ENCODE measurements at regions not wholly inside any gene's neighbourhood (a gene's known extent, or its start where the extent isn't known, plus 50 kb on each side); places are given as distances from the start of the nearest gene placed in this dataset.
A peak's percentile ranks its signal among the peaks of the same experiment; 100 is the strongest.
"Not testable (repeated sequence)": the region's sequence is repeated elsewhere in the genome, so short reads cannot be mapped to it uniquely, and the experiment has no call there.

- no peak for DNase-seq
These were observed 115.0 kb upstream of the TBL1X start for GRCh38 chrX:9349572-9350494.

GRCh38 chrX:9351126-9351525, 113.7 kb upstream of the TBL1X start:
- DNase-seq, result no peak

GRCh38 chrX:9352243-9352642, 112.6 kb upstream of the TBL1X start:
- no peak for DNase-seq

- no peak for DNase-seq
These were observed 112.0 kb upstream of the TBL1X start for GRCh38 chrX:9352694-9353411.

GRCh38 chrX:9354918-9355317, 109.9 kb upstream of the TBL1X start:
- DNase-seq, result no peak

GRCh38 chrX:9355739-9356138, 109.1 kb upstream of the TBL1X start:
- no peak for DNase-seq

GRCh38 chrX:9356846-9357245, 108.0 kb upstream of the TBL1X start:
- DNase-seq, result no peak

GRCh38 chrX:9357518-9358114, 107.2 kb upstream of the TBL1X start:
- DNase-seq, result no peak

GRCh38 chrX:9362363-9362928, 102.4 kb upstream of the TBL1X start:
- DNase-seq, result peak in 1 of 2 experiments; percentile 28

- no peak for DNase-seq
These were observed 97.4 kb upstream of the TBL1X start for GRCh38 chrX:9367421-9367820.

GRCh38 chrX:9368262-9368661, 96.6 kb upstream of the TBL1X start:
- DNase-seq, result no peak

GRCh38 chrX:9369802-9370291, 95.0 kb upstream of the TBL1X start:
- no peak for DNase-seq

- peak in 1 of 2 experiments; percentile 9 for DNase-seq
These were observed 94.0 kb upstream of the TBL1X start for GRCh38 chrX:9370893-9371292.

GRCh38 chrX:9372866-9373265, 92.0 kb upstream of the TBL1X start:
- DNase-seq, result no peak

- DNase-seq, result no peak
These were observed 91.1 kb upstream of the TBL1X start for GRCh38 chrX:9373789-9374188.

- DNase-seq, result no peak
These were observed 90.3 kb upstream of the TBL1X start for GRCh38 chrX:9374555-9374954.

- DNase-seq, result no peak
These were observed 88.7 kb upstream of the TBL1X start for GRCh38 chrX:9376111-9376510.

- DNase-seq, result not testable (repeated sequence)
These were observed 87.6 kb upstream of the TBL1X start for GRCh38 chrX:9377216-9377615.

- no peak for DNase-seq
These were observed 85.7 kb upstream of the TBL1X start for GRCh38 chrX:9378980-9379696.

GRCh38 chrX:9379697-9380551, 84.9 kb upstream of the TBL1X start:
- no peak for DNase-seq

GRCh38 chrX:9383655-9384054, 81.2 kb upstream of the TBL1X start:
- DNase-seq, result no peak

- DNase-seq, result no peak
These were observed 76.4 kb upstream of the TBL1X start for GRCh38 chrX:9388450-9388849.

Data from NCI-H446 (cell line).